OCI-LY3 (cell line): ENCODE measurements at regions not wholly inside any gene's neighbourhood (a gene's known extent, or its start where the extent isn't known, plus 50 kb on each side); places are given as distances from the start of the nearest gene placed in this dataset.
"Not testable (repeated sequence)": the region's sequence is repeated elsewhere in the genome, so short reads cannot be mapped to it uniquely, and the experiment has no call there.

ENCODE experiments used
- EZH2phosphoT487 ChIP-seq: fragments of 200-600 bp; shearing (Covaris generic); IDR thresholded peaks from 2 replicates; pipeline ENCODE4 v1.6.1; 2018; ENCODE audit warnings: antibody characterized with exemption, mixed run types, low read depth
- TF ChIP-seq, protein P1 (sequence below): fragments of 200-600, 300-600 bp; sonication (generic); IDR thresholded peaks from 2 replicates; pipeline ENCODE4 v1.5.1; 2014; ENCODE audit warnings: antibody characterized with exemption, low read length, low read depth

DNA sequence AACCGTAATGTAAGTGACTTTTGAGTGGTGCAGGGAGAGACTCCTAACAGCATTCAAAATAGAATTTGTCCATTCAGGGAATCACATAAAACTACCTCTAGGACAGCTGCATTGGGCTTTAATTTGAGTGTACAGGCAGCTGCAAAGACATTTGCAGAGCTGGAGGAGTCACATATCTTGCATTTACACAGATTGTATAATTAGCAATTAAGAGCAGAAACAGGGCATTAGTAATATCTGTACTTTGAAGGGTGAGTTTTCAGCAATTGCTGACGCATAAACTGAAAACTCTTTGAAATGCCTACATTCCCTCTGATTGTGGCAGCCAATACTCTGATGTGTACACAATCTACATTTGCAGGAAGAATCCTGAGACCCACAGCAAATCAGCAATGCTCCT is 245.6 kb downstream of the UBE2NL start:
- TF ChIP-seq, protein P1, sequence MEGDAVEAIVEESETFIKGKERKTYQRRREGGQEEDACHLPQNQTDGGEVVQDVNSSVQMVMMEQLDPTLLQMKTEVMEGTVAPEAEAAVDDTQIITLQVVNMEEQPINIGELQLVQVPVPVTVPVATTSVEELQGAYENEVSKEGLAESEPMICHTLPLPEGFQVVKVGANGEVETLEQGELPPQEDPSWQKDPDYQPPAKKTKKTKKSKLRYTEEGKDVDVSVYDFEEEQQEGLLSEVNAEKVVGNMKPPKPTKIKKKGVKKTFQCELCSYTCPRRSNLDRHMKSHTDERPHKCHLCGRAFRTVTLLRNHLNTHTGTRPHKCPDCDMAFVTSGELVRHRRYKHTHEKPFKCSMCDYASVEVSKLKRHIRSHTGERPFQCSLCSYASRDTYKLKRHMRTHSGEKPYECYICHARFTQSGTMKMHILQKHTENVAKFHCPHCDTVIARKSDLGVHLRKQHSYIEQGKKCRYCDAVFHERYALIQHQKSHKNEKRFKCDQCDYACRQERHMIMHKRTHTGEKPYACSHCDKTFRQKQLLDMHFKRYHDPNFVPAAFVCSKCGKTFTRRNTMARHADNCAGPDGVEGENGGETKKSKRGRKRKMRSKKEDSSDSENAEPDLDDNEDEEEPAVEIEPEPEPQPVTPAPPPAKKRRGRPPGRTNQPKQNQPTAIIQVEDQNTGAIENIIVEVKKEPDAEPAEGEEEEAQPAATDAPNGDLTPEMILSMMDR = not testable (repeated sequence)
- TF ChIP-seq EZH2phosphoT487 = not testable (repeated sequence)
